Uterus (tissue), 3 donors: ENCODE measurements at regions not wholly inside any gene's neighbourhood (a gene's known extent, or its start where the extent isn't known, plus 50 kb on each side); places are given as distances from the start of the nearest gene placed in this dataset.

Experiments used
- DNase-seq, 2 donors: peaks; one replicate each; pipeline ENCODE4 v3.0.0-alpha.2; 2019 to 2020
- H3K27ac ChIP-seq, 2 donors: fragments of 200-600 bp; sonication (generic); 1 replicate in 1 of 2; 2 replicates in 1 of 2; pipeline ENCODE4 v1.5.1; 2016 to 2018
- H3K27me3 ChIP-seq, 2 donors: fragments of 200-600 bp; sonication (generic); one replicate each; pipeline ENCODE4 v1.5.1; 2018 to 2019; ENCODE audit warnings: control low read depth in 1 of 2
- H3K36me3 ChIP-seq, 2 donors: fragments of 200-600 bp; sonication (generic); one replicate each; pipeline ENCODE4 v1.5.1; 2019; ENCODE audit warnings: control low read depth in 1 of 2
- H3K4me1 ChIP-seq, 2 donors: fragments of 200-600 bp; sonication (generic); one replicate each; pipeline ENCODE4 v1.5.1; 2018 to 2019; ENCODE audit warnings: control low read depth in 1 of 2
- H3K4me3 ChIP-seq, 2 donors: fragments of 200-600 bp; sonication (generic); 1 replicate in 1 of 2; 2 replicates in 1 of 2; pipeline ENCODE4 v1.5.1; 2018 to 2019; ENCODE audit warnings: mild to moderate bottlenecking in 1 of 2
- H3K9me3 ChIP-seq, 2 donors: fragments of 200-600 bp; sonication (generic); one replicate each; pipeline ENCODE4 v1.5.1; 2019; ENCODE audit warnings: control low read depth in 1 of 2
- CTCF ChIP-seq, 4 experiments: fragments of 200-600 bp in 2 of 4; fragments of 450-650 bp in 2 of 4; sonication (generic) in 2 of 4; IDR thresholded peaks; one replicate each; pipeline ENCODE4 v1.5.1; 2016 to 2019; ENCODE audit warnings: antibody characterized with exemption in 4 of 4, mild to moderate bottlenecking in 2 of 4, moderate library complexity in 1 of 4
- POLR2A ChIP-seq, 2 donors: fragments of 450-650 bp; IDR thresholded peaks; one replicate each; pipeline ENCODE4 v1.6.1; 2016; ENCODE audit warnings: antibody characterized with exemption in 2 of 2, mild to moderate bottlenecking in 1 of 2, moderate library complexity in 1 of 2
- intact Hi-C: fragments of 100-400 bp; cut with DNase I; formaldehyde crosslinking; loops from one replicate; pipeline ENCODE4 v1.15.1; 2023; ENCODE audit warnings: low total_unique reads
- donor health status: DM: yes; HTN: yes; CAD: no.

DNA sequence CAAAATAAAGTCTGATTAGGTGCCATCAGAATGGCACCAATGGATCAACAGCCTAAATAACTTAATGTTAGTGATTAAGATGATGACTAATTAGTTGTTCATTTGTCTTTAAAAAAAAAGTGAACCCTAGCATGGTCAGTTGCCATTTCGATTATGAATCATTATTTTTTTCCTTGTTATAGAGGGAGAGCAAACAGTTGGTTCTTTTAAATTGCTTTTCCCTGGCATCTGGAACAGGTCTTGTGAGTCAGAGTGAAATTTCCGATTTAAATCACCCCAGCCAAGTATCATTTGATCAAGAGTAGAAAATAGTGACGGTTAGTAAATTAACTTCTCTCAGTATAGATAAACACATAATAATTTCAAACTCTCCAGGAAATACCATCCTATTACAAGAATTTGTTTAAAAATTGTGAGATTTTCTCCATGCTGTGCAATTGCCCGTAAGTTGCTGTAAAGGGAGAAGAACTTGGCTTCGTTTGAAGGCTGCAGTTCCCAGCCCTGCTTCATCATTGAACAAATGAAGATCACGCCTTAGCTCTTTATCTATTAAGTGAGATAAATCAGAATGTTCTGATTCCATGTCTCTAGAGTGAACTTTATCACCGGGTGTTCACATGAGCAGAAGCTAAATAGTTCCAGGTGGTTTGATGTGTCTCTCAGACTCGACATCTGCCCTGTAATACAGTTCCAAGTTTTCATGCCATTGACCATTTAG, 741.3 kb downstream of the DOK5 start:
- H3K36me3 ChIP-seq = no peaks in the 10 kb centered on the region
- no peak overlapping the region for H3K4me3 ChIP-seq
- no peak overlapping the region for H3K27ac ChIP-seq
- no peaks in the 10 kb centered on the region for H3K4me1 ChIP-seq
- intact Hi-C loops = no loop called here
- no peak for TF ChIP-seq POLR2A (IDR thresholded peaks at IDR 0.05)
- no peak for TF ChIP-seq CTCF (IDR thresholded peaks at IDR 0.05)
- H3K9me3 ChIP-seq = no peaks in the 10 kb centered on the region
- no peak for DNase-seq
- no peaks in the 10 kb centered on the region for H3K27me3 ChIP-seq

DNA sequence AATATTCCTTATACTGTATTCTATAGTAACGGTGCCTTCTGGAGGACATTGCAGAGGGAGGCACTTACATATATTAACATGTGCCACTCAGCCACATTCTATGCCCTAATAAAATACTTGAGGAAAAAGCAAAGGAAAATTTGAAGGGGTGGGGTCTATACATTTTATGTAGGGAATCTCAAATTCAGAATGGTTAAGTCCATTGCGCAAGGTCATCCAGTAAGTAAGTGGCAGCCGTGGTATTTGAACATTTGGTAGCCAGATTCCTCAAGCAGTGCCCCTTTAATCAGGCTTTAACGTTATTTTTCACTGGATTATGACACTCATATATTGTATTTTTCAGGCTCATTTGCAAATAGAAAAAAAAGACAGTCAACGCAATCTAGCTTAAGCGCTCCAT, 738.3 kb downstream of the DOK5 start:
- no peaks in the 10 kb centered on the region for H3K36me3 ChIP-seq
- no peaks in the 10 kb centered on the region for H3K4me1 ChIP-seq
- no peak for DNase-seq
- H3K27ac ChIP-seq = no peak overlapping the region
- no peak overlapping the region for H3K4me3 ChIP-seq
- intact Hi-C loops = no loop called here
- no peaks in the 10 kb centered on the region for H3K9me3 ChIP-seq
- no peaks in the 10 kb centered on the region for H3K27me3 ChIP-seq
- no peak for TF ChIP-seq CTCF (IDR thresholded peaks at IDR 0.05)

GRCh38 chr20:55211481-55211880, 736.1 kb downstream of the DOK5 start:
- no peak for TF ChIP-seq CTCF (IDR thresholded peaks at IDR 0.05)
- no peak for TF ChIP-seq POLR2A (IDR thresholded peaks at IDR 0.05)
- no peaks in the 10 kb centered on the region for H3K4me1 ChIP-seq
- H3K36me3 ChIP-seq = no peaks in the 10 kb centered on the region
- H3K9me3 ChIP-seq = no peaks in the 10 kb centered on the region
- DNase-seq = no peak
- intact Hi-C loops = no loop called here
- no peak overlapping the region for H3K4me3 ChIP-seq
- H3K27me3 ChIP-seq = no peaks in the 10 kb centered on the region
- H3K27ac ChIP-seq = no peak overlapping the region

DNA sequence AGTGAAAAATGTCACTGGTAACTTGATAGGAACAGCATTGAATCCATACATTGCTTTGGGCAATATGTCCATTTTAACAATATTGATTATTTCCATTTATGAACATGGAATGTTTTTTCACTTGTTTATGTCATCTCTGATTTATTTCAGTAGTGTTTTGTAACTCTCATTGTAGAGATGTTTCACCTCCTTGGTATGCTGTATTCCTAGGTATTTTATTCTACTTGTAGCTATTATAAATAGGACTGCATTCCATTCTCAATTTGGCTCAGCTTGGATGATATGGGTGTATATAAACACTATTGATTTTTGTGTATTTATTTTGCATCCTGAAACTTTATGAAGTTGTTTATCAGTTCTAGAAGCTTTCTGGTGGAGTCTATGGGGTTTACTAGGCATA, 730.3 kb downstream of the DOK5 start:
- TF ChIP-seq CTCF (IDR thresholded peaks at IDR 0.05) (no peak), POLR2A (IDR thresholded peaks at IDR 0.05) (no peak)
- DNase-seq = no peak
- intact Hi-C loops = no loop called here
- Histone ChIP-seq H3K36me3 (peaks cover 0 to 5% of the 10 kb centered on the region in 2 donors), H3K27me3 (no peaks in the 10 kb centered on the region), H3K4me3 (no peak overlapping the region), H3K27ac (no peak overlapping the region), H3K4me1 (no peaks in the 10 kb centered on the region), H3K9me3 (no peaks in the 10 kb centered on the region)

GRCh38 chr20:55200317-55200716, 724.9 kb downstream of the DOK5 start:
- no peak overlapping the region for H3K27ac ChIP-seq
- H3K36me3 ChIP-seq = peaks cover 0 to 5% of the 10 kb centered on the region in 2 donors
- no peaks in the 10 kb centered on the region for H3K4me1 ChIP-seq
- intact Hi-C loops = no loop called here
- H3K9me3 ChIP-seq = no peaks in the 10 kb centered on the region
- no peak overlapping the region for H3K4me3 ChIP-seq
- DNase-seq = no peak
- H3K27me3 ChIP-seq = no peaks in the 10 kb centered on the region
- TF ChIP-seq POLR2A (IDR thresholded peaks at IDR 0.05) = no peak
- no peak for TF ChIP-seq CTCF (IDR thresholded peaks at IDR 0.05)
